DOHH2 (cell line): ENCODE measurements at regions not wholly inside any gene's neighbourhood (a gene's known extent, or its start where the extent isn't known, plus 50 kb on each side); places are given as distances from the start of the nearest gene placed in this dataset.

Experiments used
- H3F3A ChIP-seq: fragments of 200-600 bp; sonication (generic), shearing (Covaris generic); 2 replicates; pipeline ENCODE4 v1.6.0; 2016; ENCODE audit warnings: antibody characterized with exemption, mild to moderate bottlenecking; ENCODE audit not compliant: control insufficient read depth, insufficient read depth
- H3K27ac ChIP-seq: fragments of 200-600 bp; sonication (generic); 2 replicates; pipeline ENCODE4 v1.5.1; 2014; ENCODE audit warnings: low read depth, mild to moderate bottlenecking, low read length, moderate library complexity
- H3K27me3 ChIP-seq: fragments of 200-600 bp; sonication (generic); 2 replicates; pipeline ENCODE4 v1.6.1; 2014; ENCODE audit warnings: mild to moderate bottlenecking, low read length, mixed read lengths; ENCODE audit not compliant: control insufficient read depth
- H3K36me3 ChIP-seq: fragments of 200-600 bp; sonication (generic); 2 replicates; pipeline ENCODE4 v1.6.1; 2014; ENCODE audit warnings: mild to moderate bottlenecking, low read length, moderate library complexity, mixed read lengths; ENCODE audit not compliant: control insufficient read depth
- H3K4me1 ChIP-seq: fragments of 200-600 bp; sonication (generic); 2 replicates; pipeline ENCODE4 v1.6.1; 2014; ENCODE audit warnings: mild to moderate bottlenecking, low read length, mixed read lengths; ENCODE audit not compliant: control insufficient read depth
- H3K4me2 ChIP-seq: fragments of 200-600 bp; sonication (generic); 2 replicates; pipeline ENCODE4 v1.6.0; 2014; ENCODE audit warnings: mild to moderate bottlenecking, low read length, moderate library complexity
- H3K4me3 ChIP-seq: fragments of 200-600 bp; sonication (generic); 2 replicates; pipeline ENCODE4 v1.5.1; 2014; ENCODE audit warnings: mild to moderate bottlenecking, low read length, mixed read lengths
- H3K79me2 ChIP-seq: fragments of 200-600 bp; sonication (generic); 2 replicates; pipeline ENCODE4 v1.6.1; 2014; ENCODE audit warnings: mild to moderate bottlenecking, low read length, mixed read lengths; ENCODE audit not compliant: control insufficient read depth
- H3K9me2 ChIP-seq: fragments of 200-600 bp; sonication (generic); replicated peaks from 2 replicates; pipeline ENCODE4 v1.6.1; 2014; ENCODE audit warnings: mild to moderate bottlenecking, low read length, mixed read lengths; ENCODE audit not compliant: control insufficient read depth
- H3K9me3 ChIP-seq: fragments of 200-600 bp; sonication (generic); 2 replicates; pipeline ENCODE4 v1.6.1; 2014; ENCODE audit warnings: antibody characterized with exemption, low read length, mixed read lengths; ENCODE audit not compliant: control insufficient read depth, insufficient read depth
- H4K20me1 ChIP-seq: fragments of 200-600 bp; sonication (generic); 2 replicates; pipeline ENCODE4 v1.6.0; 2014; ENCODE audit warnings: low read depth, mild to moderate bottlenecking, antibody characterized with exemption, low read length, moderate library complexity; ENCODE audit not compliant: control insufficient read depth, insufficient read depth
- EZH2phosphoT487 ChIP-seq: fragments of 200-600 bp; sonication (generic); IDR thresholded peaks from 2 replicates; pipeline ENCODE4 v1.6.1; 2017; ENCODE audit warnings: borderline replicate concordance, mild to moderate bottlenecking, antibody characterized with exemption, low read length, moderate library complexity, mixed read lengths
- TF ChIP-seq, protein P1 (sequence below): fragments of 200-600 bp; sonication (generic); IDR thresholded peaks from one replicate; pipeline ENCODE4 v1.5.1; 2014; ENCODE audit warnings: antibody characterized with exemption, mild to moderate bottlenecking, low read depth, low read length; ENCODE audit not compliant: poor library complexity, severe bottlenecking

DNA sequence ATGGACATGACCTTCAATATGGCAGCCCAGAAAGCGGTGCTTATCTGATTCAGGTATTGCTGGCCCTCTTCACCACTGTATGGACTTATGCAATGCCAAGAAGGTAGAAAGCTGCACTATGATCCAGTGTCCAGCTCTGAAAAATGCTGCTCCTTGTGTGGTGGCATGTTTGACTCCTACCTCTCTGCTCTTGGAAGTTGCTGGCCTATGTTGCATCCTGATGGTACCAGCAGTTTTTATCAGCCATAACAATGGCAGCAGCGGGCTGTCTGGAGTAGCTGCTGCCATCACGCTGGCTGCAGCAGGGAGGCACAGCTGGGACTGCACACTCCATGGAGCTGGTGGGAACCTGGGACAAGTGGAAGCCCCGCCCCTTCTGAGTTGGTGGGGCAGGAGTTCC lies 53.1 kb upstream of the MED9 start:
- Histone ChIP-seq H3K36me3 (no peaks in the 10 kb centered on the region), H3K9me2 (no peaks in the 10 kb centered on the region), H3K27ac (no peak overlapping the region), H3K79me2 (no peaks in the 10 kb centered on the region), H3K4me1 (no peaks in the 10 kb centered on the region), H3K9me3 (peaks cover 17% of the 10 kb centered on the region), H4K20me1 (no peaks in the 10 kb centered on the region), H3F3A (no peaks in the 10 kb centered on the region), H3K27me3 (peaks cover 4% of the 10 kb centered on the region; the same call in 1 of the 2 replicates), H3K4me3 (no peak overlapping the region), H3K4me2 (no peak overlapping the region)
- TF ChIP-seq EZH2phosphoT487 = no peak
- TF ChIP-seq, protein P1, sequence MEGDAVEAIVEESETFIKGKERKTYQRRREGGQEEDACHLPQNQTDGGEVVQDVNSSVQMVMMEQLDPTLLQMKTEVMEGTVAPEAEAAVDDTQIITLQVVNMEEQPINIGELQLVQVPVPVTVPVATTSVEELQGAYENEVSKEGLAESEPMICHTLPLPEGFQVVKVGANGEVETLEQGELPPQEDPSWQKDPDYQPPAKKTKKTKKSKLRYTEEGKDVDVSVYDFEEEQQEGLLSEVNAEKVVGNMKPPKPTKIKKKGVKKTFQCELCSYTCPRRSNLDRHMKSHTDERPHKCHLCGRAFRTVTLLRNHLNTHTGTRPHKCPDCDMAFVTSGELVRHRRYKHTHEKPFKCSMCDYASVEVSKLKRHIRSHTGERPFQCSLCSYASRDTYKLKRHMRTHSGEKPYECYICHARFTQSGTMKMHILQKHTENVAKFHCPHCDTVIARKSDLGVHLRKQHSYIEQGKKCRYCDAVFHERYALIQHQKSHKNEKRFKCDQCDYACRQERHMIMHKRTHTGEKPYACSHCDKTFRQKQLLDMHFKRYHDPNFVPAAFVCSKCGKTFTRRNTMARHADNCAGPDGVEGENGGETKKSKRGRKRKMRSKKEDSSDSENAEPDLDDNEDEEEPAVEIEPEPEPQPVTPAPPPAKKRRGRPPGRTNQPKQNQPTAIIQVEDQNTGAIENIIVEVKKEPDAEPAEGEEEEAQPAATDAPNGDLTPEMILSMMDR = no peak

DNA sequence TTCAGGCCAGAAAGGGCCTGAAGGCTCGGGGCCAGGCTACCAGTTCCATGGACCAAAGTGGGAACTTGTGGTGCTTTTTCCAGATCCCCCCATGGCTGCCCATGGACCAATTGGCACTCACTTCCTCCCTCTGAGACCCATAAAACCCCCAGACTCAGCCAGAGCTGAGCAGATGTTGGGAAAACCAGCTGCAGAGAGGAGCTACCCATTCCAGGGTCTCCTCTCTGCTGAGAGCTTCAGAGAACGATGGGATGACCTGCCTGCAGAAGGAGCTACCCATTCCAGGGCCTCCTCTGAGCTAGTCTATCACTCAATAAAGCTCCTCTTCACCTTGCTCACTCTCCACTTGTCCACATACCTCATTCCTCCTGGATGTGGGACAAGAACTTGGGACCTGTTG lies 52.2 kb upstream of the MED9 start:
- TF ChIP-seq EZH2phosphoT487 = no peak
- TF ChIP-seq, protein P1 = no peak
- Histone ChIP-seq H3K27me3 (peaks cover 6% of the 10 kb centered on the region), H3K36me3 (no peaks in the 10 kb centered on the region), H4K20me1 (no peaks in the 10 kb centered on the region), H3K4me2 (no peak overlapping the region), H3F3A (no peaks in the 10 kb centered on the region), H3K4me1 (no peaks in the 10 kb centered on the region), H3K4me3 (no peak overlapping the region), H3K79me2 (no peaks in the 10 kb centered on the region), H3K9me3 (peaks cover 17% of the 10 kb centered on the region), H3K9me2 (no peaks in the 10 kb centered on the region), H3K27ac (no peak overlapping the region)

DNA sequence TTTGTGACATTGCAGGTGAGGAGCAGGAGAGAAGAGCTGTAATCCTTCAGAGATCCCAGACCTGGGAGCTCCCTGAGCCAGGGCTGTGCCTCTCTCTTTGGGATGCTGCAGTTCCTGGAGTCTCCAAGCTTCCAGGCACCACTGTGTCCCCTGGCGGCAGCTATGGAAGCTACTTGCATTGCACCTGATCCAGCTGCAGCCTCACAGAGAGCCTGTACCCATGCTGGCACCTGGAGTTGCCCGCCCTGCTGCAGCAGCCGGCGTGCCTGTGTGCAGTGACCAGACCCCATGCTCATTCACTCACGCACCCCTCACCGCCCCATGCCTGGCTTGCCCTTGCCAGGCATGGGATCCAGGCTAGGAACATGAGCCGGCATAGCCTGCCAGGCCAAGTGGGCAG lies 51.8 kb upstream of the MED9 start:
- Histone ChIP-seq H3K36me3 (no peaks in the 10 kb centered on the region), H3K27me3 (peaks cover 10% of the 10 kb centered on the region), H3K4me2 (no peak overlapping the region), H3K27ac (no peak overlapping the region), H3K4me1 (no peaks in the 10 kb centered on the region), H3K9me2 (no peaks in the 10 kb centered on the region), H3K79me2 (no peaks in the 10 kb centered on the region), H4K20me1 (no peaks in the 10 kb centered on the region), H3F3A (no peaks in the 10 kb centered on the region), H3K9me3 (peaks cover 17% of the 10 kb centered on the region), H3K4me3 (no peak overlapping the region)
- TF ChIP-seq EZH2phosphoT487 = no peak
- TF ChIP-seq, protein P1 = no peak

DNA sequence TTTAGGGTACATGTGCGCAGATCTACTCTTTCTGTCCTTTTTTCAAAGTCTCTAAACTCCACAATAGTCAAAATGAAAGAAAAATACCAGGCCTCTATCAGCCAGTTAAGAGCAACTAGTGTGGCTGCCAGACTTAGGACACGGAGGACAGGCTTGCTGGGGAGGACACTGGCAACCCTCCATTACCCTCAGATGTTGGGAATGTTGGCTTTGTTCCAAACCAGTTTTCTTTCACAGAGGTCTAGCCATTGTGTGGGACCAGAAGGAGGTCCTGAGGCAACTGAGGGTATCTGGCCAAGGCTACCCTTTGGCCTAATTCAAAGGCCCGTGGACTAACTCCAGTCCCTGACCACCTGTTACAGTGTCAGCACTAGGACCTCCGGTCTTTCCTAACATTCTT lies 51.2 kb upstream of the MED9 start:
- peaks cover 17% of the 10 kb centered on the region for H3K9me3 ChIP-seq
- no peak overlapping the region for H3K4me3 ChIP-seq
- no peak overlapping the region for H3K27ac ChIP-seq
- H3K4me2 ChIP-seq = no peak overlapping the region
- H4K20me1 ChIP-seq = no peaks in the 10 kb centered on the region
- TF ChIP-seq EZH2phosphoT487 = no peak
- TF ChIP-seq, protein P1 = no peak
- H3K36me3 ChIP-seq = no peaks in the 10 kb centered on the region
- H3K79me2 ChIP-seq = no peaks in the 10 kb centered on the region
- H3K9me2 ChIP-seq = no peaks in the 10 kb centered on the region
- peaks cover 12% of the 10 kb centered on the region for H3K27me3 ChIP-seq
- no peaks in the 10 kb centered on the region for H3K4me1 ChIP-seq
- H3F3A ChIP-seq = no peaks in the 10 kb centered on the region
